Spleen (tissue), 7 donors: ENCODE measurements at regions not wholly inside any gene's neighbourhood (a gene's known extent, or its start where the extent isn't known, plus 50 kb on each side); places are given as distances from the start of the nearest gene placed in this dataset.

ENCODE experiments used
- CTCF ChIP-seq, 11 experiments: fragments of 200-600 bp in 7 of 11; fragments of 450-650 bp in 4 of 11; sonication (generic) in 4 of 11; IDR thresholded peaks in 8 of 11; conservative IDR thresholded peaks in 3 of 11; 1 replicate in 7 of 11; 2 replicates in 4 of 11; pipeline versions ENCODE4 v1.4.0 to v1.8.0; 2016 to 2021; ENCODE audit warnings: antibody characterized with exemption in 11 of 11, inconsistent platforms in 4 of 11, mild to moderate bottlenecking in 1 of 11
- POLR2A ChIP-seq, 3 donors: fragments of 450-650 bp; IDR thresholded peaks; one replicate each; pipeline ENCODE4 v1.5.1; 2017; ENCODE audit warnings: antibody characterized with exemption in 3 of 3, mild to moderate bottlenecking in 1 of 3
- donor health status: DM: no; HTN: no; CAD: no; lungs with moderate emphysema.
- donor health status: DM: no; HTN: no; CAD: no.
- donor health status: DM: no; HTN: no; CAD: no.

- TF ChIP-seq POLR2A (IDR thresholded peaks at IDR 0.05) (no peak), CTCF (IDR thresholded peaks at IDR 0.05 in 8 of 11, conservative IDR thresholded peaks at IDR 0.05 in 3 of 11) (no peak)
Observed at GRCh38 chr9:108762348-108763055, 93.3 kb downstream of the ACTL7B start.
